GM19372 (cell line): ENCODE measurements at regions not wholly inside any gene's neighbourhood (a gene's known extent, or its start where the extent isn't known, plus 50 kb on each side); places are given as distances from the start of the nearest gene placed in this dataset.
"Not testable (repeated sequence)": the region's sequence is repeated elsewhere in the genome, so short reads cannot be mapped to it uniquely, and the experiment has no call there.

Experiments
- ATAC-seq: cut with Tn5 transposase; IDR thresholded peaks from one replicate; pipeline ENCODE4 v1.9.1; 2021; ENCODE audit warnings: mild to moderate bottlenecking, low read depth, moderate library complexity; ENCODE audit not compliant: unreplicated experiment

DNA sequence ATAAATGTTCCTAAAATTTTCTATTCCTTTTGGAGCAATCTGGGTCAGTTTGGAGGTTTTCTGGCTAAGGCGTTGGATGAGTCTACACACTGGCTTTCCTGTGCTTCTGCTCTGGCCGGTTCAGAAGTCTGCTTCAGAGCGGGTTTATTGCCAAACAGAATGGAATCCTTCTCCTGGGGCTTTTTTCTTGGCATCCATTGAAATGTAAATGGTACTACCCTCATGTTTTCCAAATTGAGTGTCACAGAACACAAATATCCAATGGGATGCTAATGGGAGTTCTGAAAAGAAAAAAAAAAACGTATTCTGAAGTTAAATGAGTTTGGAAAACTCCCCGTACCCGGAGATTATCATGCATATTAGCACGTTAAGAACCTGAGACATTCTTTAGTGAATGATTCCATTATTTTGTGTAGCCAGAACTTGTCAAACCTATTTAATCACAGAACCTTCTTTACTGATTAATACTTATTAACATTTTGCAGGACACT, 930.3 kb downstream of the QKI start:
- no peak for ATAC-seq

DNA sequence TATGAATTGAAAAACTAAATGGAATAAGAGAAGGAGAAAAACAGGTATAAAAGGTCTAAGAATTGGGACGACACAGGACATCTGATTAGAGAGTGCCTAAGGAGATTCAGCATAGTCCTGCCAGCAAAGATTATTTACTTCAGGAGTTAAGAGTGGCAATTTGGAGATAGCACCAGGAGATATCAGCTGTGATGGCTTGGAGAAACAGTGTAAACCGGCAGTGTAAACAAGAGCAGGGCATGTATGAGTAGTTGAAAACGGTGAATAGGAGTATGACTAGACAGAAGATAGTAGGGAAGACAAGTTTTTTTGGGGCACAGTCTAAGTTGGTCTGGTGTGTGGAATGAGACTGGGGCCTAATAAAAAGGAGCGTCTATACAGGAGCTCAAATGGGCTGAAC, 924.9 kb downstream of the QKI start:
- not testable (repeated sequence) for ATAC-seq

DNA sequence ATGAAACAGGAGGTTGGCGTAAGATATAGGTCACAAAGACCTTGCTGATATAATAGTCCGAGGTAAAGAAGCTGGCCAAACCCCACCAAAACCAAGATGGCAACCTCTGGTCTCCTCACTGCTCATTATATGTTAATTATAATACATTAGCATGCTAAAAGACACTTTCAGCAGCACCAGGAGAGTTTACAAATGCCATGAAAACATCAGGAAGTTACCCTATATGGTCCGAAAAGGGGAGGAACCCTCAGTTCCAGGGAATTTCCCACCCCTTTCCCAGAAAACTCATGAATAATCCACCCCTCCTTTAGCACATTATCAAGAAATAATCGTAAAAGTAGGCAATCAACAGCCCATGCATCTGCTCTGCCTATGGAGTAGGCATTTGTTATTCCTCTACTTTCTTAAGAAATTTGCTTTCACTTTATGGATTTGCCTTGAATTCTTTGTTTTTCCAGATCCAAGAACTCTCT, 923.4 kb downstream of the QKI start:
- ATAC-seq: no peak

DNA sequence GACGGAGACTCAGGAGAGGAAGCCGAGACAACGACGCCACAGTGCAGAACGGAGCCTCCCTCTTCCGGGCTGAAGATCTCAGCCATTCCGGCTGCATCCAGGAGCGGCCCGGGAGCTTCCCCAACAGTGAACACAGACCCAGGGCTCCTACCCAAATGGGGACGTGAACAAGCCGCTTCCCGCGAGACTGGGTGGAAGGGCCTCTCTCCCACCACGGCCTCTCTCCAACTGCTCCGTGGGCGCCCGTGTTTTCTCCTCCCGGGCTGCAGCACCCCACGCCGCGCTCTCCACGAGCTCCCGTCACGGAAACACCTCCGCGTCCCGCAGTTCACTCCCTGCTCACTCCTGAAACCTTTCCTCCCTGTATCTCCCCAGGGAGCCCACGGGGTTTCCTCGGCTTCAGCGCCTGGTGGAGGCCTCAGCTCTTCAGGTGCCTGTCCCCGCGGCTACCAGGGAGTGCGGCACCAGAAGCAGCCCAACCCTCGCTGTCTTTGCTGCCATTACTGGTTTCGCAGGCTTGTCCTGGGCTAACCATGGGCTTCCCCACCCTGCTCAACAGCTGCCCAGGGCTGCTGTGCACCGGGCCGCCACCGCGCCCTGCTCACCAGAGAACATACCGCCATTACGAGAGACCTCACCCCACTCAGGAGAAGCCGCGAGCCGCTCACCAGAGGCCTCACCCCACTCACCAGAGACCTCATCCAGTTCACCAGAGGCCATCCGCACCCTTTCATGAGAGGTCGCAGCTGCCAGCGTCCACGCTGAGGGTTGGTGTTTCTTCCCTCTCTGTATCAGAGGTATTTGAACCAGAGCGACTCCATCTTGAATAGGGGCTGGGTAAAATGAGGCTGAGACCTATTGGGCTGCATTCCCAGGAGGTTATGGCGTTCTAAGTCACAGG, 922.8 kb downstream of the QKI start:
- ATAC-seq: no peak

GRCh38 chr6:164336455-164336854, 921.9 kb downstream of the QKI start:
- ATAC-seq: no peak

DNA sequence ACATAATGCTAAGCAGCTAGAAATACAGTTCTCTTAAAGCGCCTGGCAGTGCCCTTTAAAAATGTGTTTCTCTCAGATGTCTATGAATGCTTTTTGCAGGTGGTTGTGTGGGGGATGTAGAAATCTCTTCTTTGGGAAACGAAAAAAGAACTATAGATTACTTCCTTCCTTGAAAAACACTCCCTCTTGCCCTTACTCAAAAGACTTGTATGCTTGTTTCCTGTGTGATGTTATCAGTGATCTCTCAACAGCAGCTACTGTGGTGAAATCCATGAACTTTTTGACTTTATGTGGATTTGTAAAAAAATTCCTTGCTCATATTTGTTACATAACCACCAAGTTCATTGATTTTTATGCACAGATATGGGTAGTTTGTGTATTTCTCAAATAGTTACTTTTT, 916.5 kb downstream of the QKI start:
- no peak for ATAC-seq

DNA sequence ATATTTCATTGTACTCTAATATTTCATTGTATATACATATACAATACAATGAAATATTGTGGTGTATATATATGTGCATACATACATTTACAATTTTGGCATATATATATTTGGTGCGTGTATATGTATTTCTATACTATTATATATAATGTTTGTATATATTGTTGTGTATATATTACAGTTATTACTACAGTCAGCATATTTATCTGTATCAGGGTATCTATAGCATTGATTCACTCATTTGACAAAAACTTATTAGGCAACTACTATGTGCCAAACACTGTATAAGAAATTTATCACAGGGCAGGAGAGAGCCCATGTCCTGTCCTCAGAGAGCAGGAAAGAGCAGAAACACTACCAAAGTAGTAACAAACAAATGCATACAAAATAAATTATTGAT, 910.6 kb downstream of the QKI start:
- no peak for ATAC-seq

DNA sequence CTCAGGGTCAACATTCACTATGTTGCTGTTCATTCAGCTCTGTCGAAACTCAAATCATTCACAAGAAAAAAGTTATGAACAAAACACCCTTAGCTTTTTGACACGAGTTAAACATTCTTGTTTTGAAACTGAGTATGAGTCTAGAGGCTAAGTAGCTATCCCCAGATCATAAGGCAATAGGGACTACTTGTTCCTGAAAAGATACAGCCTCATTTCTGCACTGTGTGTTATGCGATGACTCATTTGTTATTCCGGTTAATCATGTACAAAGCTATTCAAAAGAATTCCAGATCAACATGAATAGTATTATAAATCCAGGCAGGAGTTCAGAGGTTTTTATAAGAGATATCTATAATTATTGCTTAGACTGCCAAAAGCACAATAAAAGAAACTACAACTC, 908.0 kb downstream of the QKI start:
- ATAC-seq: no peak

DNA sequence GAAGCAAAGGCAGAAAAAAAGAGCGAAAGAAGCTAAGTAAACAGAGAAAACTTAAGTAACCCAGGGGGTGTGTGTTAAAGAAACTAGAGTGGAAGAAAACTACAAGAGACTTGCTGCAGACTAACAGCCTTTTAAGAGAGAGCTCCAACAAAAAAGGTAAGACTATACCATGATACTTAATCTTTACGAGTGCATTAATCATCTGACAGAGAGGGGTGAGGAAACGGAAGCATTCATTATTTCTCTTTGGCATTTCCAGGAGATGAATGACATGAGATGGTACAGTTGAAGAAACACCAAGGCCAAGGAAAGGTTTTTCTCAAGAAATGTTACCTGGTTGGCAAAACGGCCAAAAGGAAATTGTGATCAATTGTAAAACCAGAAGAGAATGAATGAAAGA, 906.8 kb downstream of the QKI start:
- no peak for ATAC-seq

- ATAC-seq: no peak
Measured at GRCh38 chr6:164315376-164315775, 900.9 kb downstream of the QKI start.

GRCh38 chr6:164308339-164308738, 893.8 kb downstream of the QKI start:
- ATAC-seq: no peak

DNA sequence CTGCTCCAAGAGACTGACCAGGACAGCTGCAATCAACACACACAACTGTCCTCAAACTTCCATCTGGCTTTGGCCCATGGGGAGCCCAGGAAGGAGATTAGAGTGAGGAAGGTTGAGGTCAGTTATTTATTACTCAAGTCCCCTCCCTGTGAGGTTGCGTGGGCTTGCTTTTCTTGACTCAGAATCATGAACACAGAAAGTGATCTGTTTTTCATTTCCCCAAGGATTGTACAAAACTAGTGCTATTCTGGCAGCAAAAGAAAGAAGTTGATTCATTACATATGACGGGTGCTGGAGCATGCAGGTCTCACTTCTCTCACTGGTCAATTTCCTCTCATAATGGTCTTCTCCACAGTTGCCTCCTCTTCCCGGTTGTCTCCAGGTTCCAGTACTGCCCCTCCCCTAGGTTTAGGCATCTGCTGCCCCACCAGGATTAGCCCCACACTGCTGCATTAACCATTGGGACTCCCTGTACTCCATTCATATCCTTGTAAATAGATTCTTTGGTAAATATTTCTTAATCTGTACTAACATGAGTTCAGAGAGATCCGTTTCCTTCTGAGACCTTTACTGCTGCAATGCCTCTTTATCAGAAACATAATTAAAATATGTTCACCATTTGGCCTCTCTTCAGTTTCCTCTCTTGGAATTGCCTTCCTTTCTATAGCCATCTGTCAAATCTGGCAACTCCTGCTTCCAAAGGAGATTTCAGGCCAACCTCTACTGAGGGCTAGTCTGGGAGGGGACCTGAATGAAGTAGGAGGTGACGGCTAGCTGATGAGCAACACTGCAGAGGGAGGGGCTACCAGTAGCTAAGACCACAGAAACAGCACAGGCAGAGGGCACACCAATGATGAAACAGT, 888.8 kb downstream of the QKI start:
- no peak for ATAC-seq

DNA sequence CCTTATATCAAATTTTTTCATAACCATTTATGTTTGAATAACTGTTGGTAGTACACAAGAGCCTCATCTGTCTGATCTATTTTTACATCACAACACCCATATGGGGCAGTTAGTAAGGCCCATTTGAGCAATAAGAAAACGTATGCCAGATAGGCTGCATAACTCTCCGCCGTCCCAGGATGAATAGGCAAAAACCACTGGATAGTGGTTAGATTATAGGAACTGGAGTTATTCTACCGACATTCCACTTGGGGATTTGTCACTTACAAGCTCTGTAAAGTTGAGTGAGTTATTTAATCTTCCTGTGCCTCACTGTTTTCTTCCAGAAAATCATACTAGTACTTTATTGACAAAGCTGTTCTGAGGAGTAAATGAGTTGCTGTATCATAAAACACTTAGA, 881.9 kb downstream of the QKI start:
- no peak for ATAC-seq

- ATAC-seq: no peak
Measured at GRCh38 chr6:164294047-164294784, 879.7 kb downstream of the QKI start.

GRCh38 chr6:164291224-164291623, 876.7 kb downstream of the QKI start:
- ATAC-seq: no peak

DNA sequence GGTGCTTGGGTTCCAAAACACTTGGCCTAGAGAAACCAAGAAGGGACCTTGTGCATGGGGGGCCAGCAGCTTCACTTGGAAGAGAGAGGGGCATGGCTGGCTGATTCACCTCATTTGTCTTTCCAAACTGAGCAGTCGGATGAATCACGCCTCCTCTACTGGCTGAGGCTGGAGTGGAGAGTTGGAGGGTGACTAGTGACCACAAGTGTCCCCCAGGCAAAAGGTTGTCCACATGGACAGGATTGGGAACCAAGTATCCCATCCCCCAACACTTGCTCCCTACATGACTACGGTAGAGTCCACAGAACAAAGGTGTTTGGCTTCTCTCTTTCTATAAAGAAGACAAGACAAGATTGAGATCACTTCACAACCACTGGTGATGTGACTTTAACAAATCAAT, 875.6 kb downstream of the QKI start:
- ATAC-seq: no peak

GRCh38 chr6:164286011-164286410, 871.5 kb downstream of the QKI start:
- no peak for ATAC-seq

GRCh38 chr6:164283574-164283973, 869.1 kb downstream of the QKI start:
- ATAC-seq: no peak

GRCh38 chr6:164276211-164276610, 861.7 kb downstream of the QKI start:
- no peak for ATAC-seq

GRCh38 chr6:164275773-164276172, 861.3 kb downstream of the QKI start:
- ATAC-seq: no peak

GRCh38 chr6:164274493-164274892, 860.0 kb downstream of the QKI start:
- no peak for ATAC-seq
